GM12892 (cell line): ENCODE measurements at regions not wholly inside any gene's neighbourhood (a gene's known extent, or its start where the extent isn't known, plus 50 kb on each side); places are given as distances from the start of the nearest gene placed in this dataset.

ENCODE experiments used
- POLR2A ChIP-seq: IDR thresholded peaks from 2 replicates; pipeline ENCODE4 v1.6.1; 2011; ENCODE audit warnings: low read depth, low read length, control low read depth
- POLR2AphosphoS5 ChIP-seq: IDR thresholded peaks from 2 replicates; pipeline ENCODE4 v1.6.1; 2011; ENCODE audit warnings: low read depth, low read length, control low read depth
- TAF1 ChIP-seq: IDR thresholded peaks from 2 replicates; pipeline ENCODE4 v1.6.1; 2011; ENCODE audit warnings: low read depth, mild to moderate bottlenecking, control low read depth, low read length, borderline replicate concordance

DNA sequence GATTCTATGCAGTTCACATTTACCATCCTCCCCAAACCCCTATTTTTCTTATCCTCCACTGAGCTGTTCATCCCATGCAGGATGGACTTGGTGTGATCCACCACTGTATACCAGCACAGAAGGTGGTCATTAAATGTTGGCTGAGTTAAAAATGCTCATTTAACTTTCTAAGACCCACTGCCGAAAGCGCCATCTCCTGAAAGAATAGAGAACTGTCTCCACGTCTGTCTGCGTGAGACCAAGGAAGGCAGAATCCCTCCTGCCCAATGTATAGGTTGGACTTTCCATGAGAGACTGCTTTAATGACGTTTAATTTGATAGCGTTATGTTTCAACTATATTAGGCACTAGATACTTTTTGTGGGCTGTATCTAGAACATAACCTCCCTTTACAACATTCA lies 124.3 kb downstream of the GPAM start:
- no peak for TF ChIP-seq POLR2AphosphoS5
- TF ChIP-seq TAF1 = no peak
- TF ChIP-seq POLR2A = no peak
